Panc1 (cell line): ENCODE measurements at regions not wholly inside any gene's neighbourhood (a gene's known extent, or its start where the extent isn't known, plus 50 kb on each side); places are given as distances from the start of the nearest gene placed in this dataset.

ENCODE experiments used
- ATAC-seq: fragments of 200-7000 bp; cut with Tn5 transposase; 2 replicates; pipeline ENCODE4 v1.9.1; 2020; ENCODE audit warnings: mild to moderate bottlenecking, moderate library complexity
- BruUV-seq: library from RNA; stranded (reverse); fragments of 400-500 nt; replicated peaks from 2 replicates; lab custom pipeline; 2021; lab: Mats Ljungman, UMichigan
- CTCF ChIA-PET: fragments of 300-600 bp; sonication (Branson Sonifier 250); formaldehyde crosslinking; loops from one replicate; lab custom pipeline; 2022; ENCODE audit warnings: antibody characterized with exemption; lab: Charles Lee
- POLR2A ChIA-PET: fragments of 300-600 bp; sonication (Branson Sonifier 250); formaldehyde crosslinking; loops from one replicate; lab custom pipeline; 2022; ENCODE audit warnings: antibody characterized with exemption; lab: Charles Lee
- DNase-seq: peaks from one replicate; pipeline ENCODE4 v3.0.0-alpha.2; 2010; ENCODE audit warnings: low read depth, low spot score
- H3K27ac ChIP-seq: 2 replicates; pipeline ENCODE4 v1.5.1; 2011; ENCODE audit warnings: mild to moderate bottlenecking, low read length, inconsistent platforms
- H3K27me3 ChIP-seq: fragments of 200-500 bp; sonication (Bioruptor generic); 2 replicates; pipeline ENCODE4 v1.6.0; 2014; ENCODE audit warnings: low read length, inconsistent platforms; ENCODE audit not compliant: control insufficient read depth, insufficient read depth
- H3K36me3 ChIP-seq: fragments of 200-500 bp; sonication (Bioruptor generic); 2 replicates; pipeline ENCODE4 v1.5.1; 2014; ENCODE audit warnings: inconsistent platforms, mild to moderate bottlenecking, low read length, moderate library complexity; ENCODE audit not compliant: control insufficient read depth, insufficient read depth
- H3K4me1 ChIP-seq: 2 replicates; pipeline ENCODE4 v1.5.1; 2011; ENCODE audit warnings: inconsistent platforms, mild to moderate bottlenecking, low read length, moderate library complexity; ENCODE audit not compliant: control insufficient read depth, insufficient read depth
- H3K4me3 ChIP-seq, 2 experiments: 2 replicates each; pipeline ENCODE4 v1.5.1; 2011 to 2012; ENCODE audit warnings: low read depth in 2 of 2, low read length in 2 of 2, mild to moderate bottlenecking in 2 of 2, inconsistent platforms in 1 of 2, moderate library complexity in 1 of 2
- H3K9me3 ChIP-seq: fragments of 200-500 bp; sonication (Bioruptor generic); 2 replicates; pipeline ENCODE4 v1.5.1; 2014; ENCODE audit warnings: low read depth, mild to moderate bottlenecking, inconsistent platforms, low read length, moderate library complexity; ENCODE audit not compliant: control insufficient read depth, insufficient read depth
- POLR2AphosphoS5 ChIP-seq: IDR thresholded peaks from 2 replicates; pipeline ENCODE4 v1.6.1; 2012; ENCODE audit warnings: mild to moderate bottlenecking, low read depth, low read length, moderate library complexity
- SIN3A ChIP-seq: IDR thresholded peaks from 2 replicates; pipeline ENCODE4 v1.6.1; 2012; ENCODE audit warnings: low read depth, mild to moderate bottlenecking, low read length, moderate library complexity, borderline replicate concordance; ENCODE audit not compliant: insufficient read depth
- TCF7L2 ChIP-seq: IDR thresholded peaks from 2 replicates; pipeline ENCODE4 v1.6.1; 2011; ENCODE audit warnings: mild to moderate bottlenecking, low read depth, low read length, inconsistent platforms
- in situ Hi-C: cut with HindIII; loops from 2 replicates; pipeline ENCODE4 v1.10.0; 2016; ENCODE audit warnings: low sequenced_read_pairs, low pct_unique_long_range_greater_than_20kb
- intact Hi-C: fragments of 100-400 bp; cut with micrococcal nuclease; formaldehyde crosslinking; loops from one replicate; pipeline ENCODE4 v1.10.0; 2022; ENCODE audit not compliant: unreplicated experiment
- TF ChIP-seq, protein P1 (sequence below): fragments of 450-650 bp; IDR thresholded peaks from 2 replicates; pipeline ENCODE4 v1.5.1; 2017; ENCODE audit warnings: mild to moderate bottlenecking
- TF ChIP-seq, protein P2 (sequence below), 2 experiments: IDR thresholded peaks; 2 replicates each; pipeline ENCODE4 v1.6.1; 2011 to 2012; ENCODE audit warnings: low read depth in 2 of 2, control low read depth in 1 of 2, low read length in 1 of 2, mild to moderate bottlenecking in 1 of 2, moderate library complexity in 1 of 2; ENCODE audit not compliant: insufficient read depth in 1 of 2

DNA sequence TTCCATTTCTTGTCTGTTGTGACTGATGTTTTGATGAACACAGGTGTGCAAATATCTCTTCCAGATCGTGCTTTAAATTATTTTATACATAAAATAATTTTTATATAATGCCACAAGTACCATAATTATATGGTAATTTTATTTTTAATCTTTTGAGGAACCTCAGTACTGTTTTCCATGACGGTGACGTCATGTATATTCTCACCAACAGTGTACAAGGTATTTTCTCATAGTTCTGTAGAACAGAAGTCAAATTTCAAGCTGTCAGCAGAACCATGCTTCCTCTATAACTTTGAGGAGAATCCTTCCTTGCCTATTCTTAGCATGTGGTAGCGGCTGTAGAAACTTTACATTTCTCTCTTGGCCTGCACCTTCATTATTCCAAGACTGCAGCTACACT is 349.4 kb upstream of the GYPC start:
- in situ Hi-C loops, result no loop called here
- TF ChIP-seq, protein P1, sequence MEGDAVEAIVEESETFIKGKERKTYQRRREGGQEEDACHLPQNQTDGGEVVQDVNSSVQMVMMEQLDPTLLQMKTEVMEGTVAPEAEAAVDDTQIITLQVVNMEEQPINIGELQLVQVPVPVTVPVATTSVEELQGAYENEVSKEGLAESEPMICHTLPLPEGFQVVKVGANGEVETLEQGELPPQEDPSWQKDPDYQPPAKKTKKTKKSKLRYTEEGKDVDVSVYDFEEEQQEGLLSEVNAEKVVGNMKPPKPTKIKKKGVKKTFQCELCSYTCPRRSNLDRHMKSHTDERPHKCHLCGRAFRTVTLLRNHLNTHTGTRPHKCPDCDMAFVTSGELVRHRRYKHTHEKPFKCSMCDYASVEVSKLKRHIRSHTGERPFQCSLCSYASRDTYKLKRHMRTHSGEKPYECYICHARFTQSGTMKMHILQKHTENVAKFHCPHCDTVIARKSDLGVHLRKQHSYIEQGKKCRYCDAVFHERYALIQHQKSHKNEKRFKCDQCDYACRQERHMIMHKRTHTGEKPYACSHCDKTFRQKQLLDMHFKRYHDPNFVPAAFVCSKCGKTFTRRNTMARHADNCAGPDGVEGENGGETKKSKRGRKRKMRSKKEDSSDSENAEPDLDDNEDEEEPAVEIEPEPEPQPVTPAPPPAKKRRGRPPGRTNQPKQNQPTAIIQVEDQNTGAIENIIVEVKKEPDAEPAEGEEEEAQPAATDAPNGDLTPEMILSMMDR, result no peak
- TF ChIP-seq SIN3A (no peak), TCF7L2 (no peak), POLR2AphosphoS5 (no peak)
- TF ChIP-seq, protein P2, sequence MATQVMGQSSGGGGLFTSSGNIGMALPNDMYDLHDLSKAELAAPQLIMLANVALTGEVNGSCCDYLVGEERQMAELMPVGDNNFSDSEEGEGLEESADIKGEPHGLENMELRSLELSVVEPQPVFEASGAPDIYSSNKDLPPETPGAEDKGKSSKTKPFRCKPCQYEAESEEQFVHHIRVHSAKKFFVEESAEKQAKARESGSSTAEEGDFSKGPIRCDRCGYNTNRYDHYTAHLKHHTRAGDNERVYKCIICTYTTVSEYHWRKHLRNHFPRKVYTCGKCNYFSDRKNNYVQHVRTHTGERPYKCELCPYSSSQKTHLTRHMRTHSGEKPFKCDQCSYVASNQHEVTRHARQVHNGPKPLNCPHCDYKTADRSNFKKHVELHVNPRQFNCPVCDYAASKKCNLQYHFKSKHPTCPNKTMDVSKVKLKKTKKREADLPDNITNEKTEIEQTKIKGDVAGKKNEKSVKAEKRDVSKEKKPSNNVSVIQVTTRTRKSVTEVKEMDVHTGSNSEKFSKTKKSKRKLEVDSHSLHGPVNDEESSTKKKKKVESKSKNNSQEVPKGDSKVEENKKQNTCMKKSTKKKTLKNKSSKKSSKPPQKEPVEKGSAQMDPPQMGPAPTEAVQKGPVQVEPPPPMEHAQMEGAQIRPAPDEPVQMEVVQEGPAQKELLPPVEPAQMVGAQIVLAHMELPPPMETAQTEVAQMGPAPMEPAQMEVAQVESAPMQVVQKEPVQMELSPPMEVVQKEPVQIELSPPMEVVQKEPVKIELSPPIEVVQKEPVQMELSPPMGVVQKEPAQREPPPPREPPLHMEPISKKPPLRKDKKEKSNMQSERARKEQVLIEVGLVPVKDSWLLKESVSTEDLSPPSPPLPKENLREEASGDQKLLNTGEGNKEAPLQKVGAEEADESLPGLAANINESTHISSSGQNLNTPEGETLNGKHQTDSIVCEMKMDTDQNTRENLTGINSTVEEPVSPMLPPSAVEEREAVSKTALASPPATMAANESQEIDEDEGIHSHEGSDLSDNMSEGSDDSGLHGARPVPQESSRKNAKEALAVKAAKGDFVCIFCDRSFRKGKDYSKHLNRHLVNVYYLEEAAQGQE (IDR thresholded peaks at IDR 0.05; ENCODE audit: insufficient read depth in 1 of 2, low read depth in 2 of 2, low read length in 1 of 2), result no peak
- Histone ChIP-seq H3K27me3 (no peaks in the 10 kb centered on the region), H3K4me3 (no peak overlapping the region), H3K36me3 (no peaks in the 10 kb centered on the region), H3K27ac (no peak overlapping the region), H3K9me3 (no peaks in the 10 kb centered on the region), H3K4me1 (no peaks in the 10 kb centered on the region)
- ATAC-seq, result no peak
- ChIA-PET POLR2A (no interaction called here), CTCF (no interaction called here)
- DNase-seq, result no peak
- BruUV-seq, result no TSS peak
- intact Hi-C loops, result no loop called here

DNA sequence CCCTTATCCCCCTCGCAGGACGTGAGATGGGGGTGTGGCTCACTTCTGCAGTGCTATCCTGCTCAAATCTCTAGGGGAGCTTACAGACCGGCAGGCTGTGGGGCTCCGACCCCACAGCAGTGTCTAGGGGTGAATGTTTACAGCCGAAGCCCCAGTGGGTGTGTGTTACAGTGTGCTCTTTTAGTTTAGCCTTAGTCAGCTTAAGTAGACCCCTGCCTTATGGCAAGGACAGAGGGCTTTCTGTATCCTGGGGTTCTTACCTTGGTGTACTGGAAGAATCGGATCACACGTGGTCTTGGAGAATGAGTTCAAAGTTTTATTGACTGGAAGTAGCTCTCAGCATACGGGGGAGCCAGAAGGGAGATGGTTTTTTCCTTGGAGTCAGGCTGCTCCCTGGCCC is 348.2 kb upstream of the GYPC start:
- TF ChIP-seq POLR2AphosphoS5, result no peak
- TF ChIP-seq SIN3A, result no peak
- TF ChIP-seq TCF7L2, result no peak
- TF ChIP-seq, protein P2 (IDR thresholded peaks at IDR 0.05; ENCODE audit: insufficient read depth in 1 of 2, low read depth in 2 of 2, low read length in 1 of 2), result no peak
- TF ChIP-seq, protein P1, result no peak
- Histone ChIP-seq H3K4me1 (no peaks in the 10 kb centered on the region), H3K9me3 (no peaks in the 10 kb centered on the region), H3K27ac (no peak overlapping the region), H3K36me3 (no peaks in the 10 kb centered on the region), H3K4me3 (no peak overlapping the region), H3K27me3 (no peaks in the 10 kb centered on the region)
- ATAC-seq (no peak), DNase-seq (no peak)
- ChIA-PET POLR2A (no interaction called here), CTCF (no interaction called here)
- in situ Hi-C loops, result no loop called here
- BruUV-seq, result no TSS peak
- intact Hi-C loops, result no loop called here
